ENCODE measurements at regions not wholly inside any gene's neighbourhood (a gene's known extent, or its start where the extent isn't known, plus 50 kb on each side); places are given as distances from the start of the nearest gene placed in this dataset.
"Not testable (repeated sequence)": the region's sequence is repeated elsewhere in the genome, so short reads cannot be mapped to it uniquely, and the experiment has no call there.

DNA sequence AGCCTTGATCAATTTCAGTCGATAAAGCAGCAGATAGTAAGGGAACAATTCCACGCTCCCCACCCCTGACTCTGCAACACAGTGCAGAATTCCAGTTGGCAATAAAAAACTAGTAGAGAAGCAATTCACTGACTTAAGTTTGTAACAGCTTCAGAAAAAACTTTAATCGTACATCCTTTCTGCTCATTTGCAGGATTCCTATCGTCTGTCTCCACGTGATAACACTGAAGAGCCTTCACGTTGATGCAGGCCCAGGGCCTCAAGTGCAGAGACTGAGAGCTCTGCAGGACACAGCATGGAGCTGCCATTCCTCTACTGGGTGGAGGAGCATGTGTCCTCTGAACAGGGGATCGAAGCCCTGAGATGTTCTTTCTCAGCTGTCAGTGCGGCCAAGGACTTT lies 51.8 kb upstream of the SGMS1 start:
- H3K14ac ChIP-seq (ENCODE audit: insufficient read length); H3K18ac ChIP-seq (ENCODE audit: extremely low read depth, low read length); H3K9me3 ChIP-seq (ENCODE audit: insufficient read depth in 2 of 2, low read depth in 1 of 2, low read length in 1 of 2); H3K56ac ChIP-seq (replicated peaks; ENCODE audit: insufficient read length, low read depth, low read length); H3K23me2 ChIP-seq (ENCODE audit: low read depth, low read length); H4K91ac ChIP-seq (replicated peaks; ENCODE audit: insufficient read length, low read length); H3K9ac ChIP-seq (replicated peaks in 1 of 4; ENCODE audit: extremely low read depth in 1 of 4, low read depth in 3 of 4, low read length in 3 of 4); H3K23ac ChIP-seq (ENCODE audit: insufficient read length); H3K4ac ChIP-seq (replicated peaks; ENCODE audit: insufficient read length, low read depth, low read length); H2BK12ac ChIP-seq (ENCODE audit: low read depth, low read length); H4K20me1 ChIP-seq (replicated peaks in 1 of 2; ENCODE audit: control insufficient read depth in 1 of 2, insufficient read depth in 2 of 2, low read length in 2 of 2); H2BK120ac ChIP-seq (replicated peaks; ENCODE audit: low read depth, low read length); H3K4me3 ChIP-seq (ENCODE audit: extremely low read depth in 1 of 4, insufficient read depth in 2 of 4, low read depth in 3 of 4, low read length in 4 of 4); H4K8ac ChIP-seq (ENCODE audit: extremely low read depth, insufficient read depth, low read length); H2BK5ac ChIP-seq (ENCODE audit: low read depth, low read length); H3K79me1 ChIP-seq (ENCODE audit: low read depth, low read length); H3K36me3 ChIP-seq (ENCODE audit: control insufficient read depth in 2 of 4, insufficient read depth in 4 of 4, low read length in 3 of 4); H2AK5ac ChIP-seq (ENCODE audit: low read depth, low read length); H3K4me1 ChIP-seq (replicated peaks in 1 of 4; ENCODE audit: control insufficient read depth in 3 of 4, insufficient read depth in 4 of 4, low read length in 3 of 4); H3K4me2 ChIP-seq (ENCODE audit: insufficient read depth in 1 of 2, low read depth in 2 of 2, low read length in 2 of 2); H2AFZ ChIP-seq (ENCODE audit: low read length); H3K79me2 ChIP-seq (ENCODE audit: control insufficient read depth in 1 of 2, insufficient read depth in 2 of 2, low read length in 2 of 2); H2BK15ac ChIP-seq (ENCODE audit: low read length); FAIRE-seq; H3K27ac ChIP-seq (ENCODE audit: low read depth, low read length); H4K5ac ChIP-seq (ENCODE audit: insufficient read length, low read depth, low read length); CTCF ChIA-PET (ENCODE audit: partially characterized antibody); POLR2A ChIA-PET (ENCODE audit: partially characterized antibody); H2BK20ac ChIP-seq (ENCODE audit: low read length); H3K27me3 ChIP-seq (replicated peaks in 1 of 4; ENCODE audit: control insufficient read depth in 3 of 4, extremely low read depth in 1 of 4, insufficient read depth in 3 of 4, low read length in 3 of 4): not testable (repeated sequence)
- 93% methylated on average over 8 of the region's 8 CpGs; no CpG with 5 or more reads in 1 of the 2 experiments for WGBS, 2 experiments (ENCODE audit: extremely low coverage in 1 of 2, insufficient coverage in 1 of 2, insufficient read length in 1 of 2, insufficient replicate concordance in 2 of 2, low coverage in 1 of 2, low lambda C conversion rate in 2 of 2, missing lambda C conversion rate in 1 of 2)
- DNase-seq (ENCODE audit: low read depth in 1 of 2, low spot score in 2 of 2), result peak in 1 of 2 experiments; percentile 23
